HepG2 (cell line): ENCODE measurements at regions not wholly inside any gene's neighbourhood (a gene's known extent, or its start where the extent isn't known, plus 50 kb on each side); places are given as distances from the start of the nearest gene placed in this dataset.

ENCODE experiments used
- ATAC-seq: fragments of 200-7000 bp; cut with Tn5 transposase; 3 replicates; pipeline ENCODE4 v1.9.1; 2020; ENCODE audit warnings: mild to moderate bottlenecking, moderate library complexity
- BruUV-seq: library from RNA; stranded (reverse); fragments of 400-500 nt; replicated peaks from 2 replicates; lab custom pipeline; 2021; lab: Mats Ljungman, UMichigan
- CTCF ChIA-PET: fragments of 300-600 bp; formaldehyde crosslinking; extraction: SDS; loops from one replicate; lab custom pipeline; 2021; ENCODE audit warnings: low total read pairs, inconsistent platforms, low intra/inter-chr PET ratio; lab: Yijun Ruan, JAX
- POLR2A ChIA-PET: fragments of 350-600 bp; sonication (Branson Sonifier 250); formaldehyde crosslinking; loops from one replicate; lab custom pipeline; 2020; ENCODE audit warnings: antibody characterized with exemption, inconsistent platforms; lab: Yijun Ruan, JAX
- DNase-seq: peaks from one replicate; pipeline ENCODE4 v3.0.0-alpha.2; 2015; ENCODE audit warnings: low spot score
- FAIRE-seq: peaks from 3 replicates; lab custom pipeline; 2011; peaks lifted over from hg19 to GRCh38; lab: Jason Lieb, UNC
- H2AFZ ChIP-seq: one replicate; pipeline ENCODE4 v1.6.1; 2011; ENCODE audit warnings: low read length, inconsistent platforms
- H3K27ac ChIP-seq: fragments of 300-600 bp; 3 replicates; pipeline ENCODE4 v1.8.0; 2011; ENCODE audit warnings: mixed run types, mild to moderate bottlenecking, mixed read lengths, low read length, inconsistent platforms; ENCODE audit not compliant: insufficient read depth; ENCODE audit errors: extremely low read length
- H3K27me3 ChIP-seq, 2 experiments: fragments of 200-600 bp in 1 of 2; 2 replicates in 1 of 2; 3 replicates in 1 of 2; pipeline versions ENCODE4 v1.6.0 to v1.8.0; 2011; ENCODE audit warnings: low read length in 2 of 2, mild to moderate bottlenecking in 2 of 2, moderate library complexity in 2 of 2, inconsistent platforms in 1 of 2; ENCODE audit not compliant: insufficient read depth in 2 of 2, control insufficient read depth in 1 of 2
- H3K36me3 ChIP-seq, 2 experiments: fragments of 200-600 bp in 1 of 2; replicated peaks in 1 of 2; 2 replicates in 1 of 2; 3 replicates in 1 of 2; pipeline versions ENCODE4 v1.5.1 to v1.8.0; 2011; ENCODE audit warnings: low read length in 2 of 2, inconsistent platforms in 1 of 2; ENCODE audit not compliant: insufficient read depth in 2 of 2, control insufficient read depth in 1 of 2
- H3K4me1 ChIP-seq: 2 replicates; pipeline ENCODE4 v1.5.1; 2012; ENCODE audit warnings: low read length, inconsistent platforms; ENCODE audit not compliant: insufficient read depth
- H3K4me2 ChIP-seq: 2 replicates; pipeline ENCODE4 v1.6.0; 2011; ENCODE audit warnings: low read depth, low read length, inconsistent platforms
- H3K4me3 ChIP-seq, 3 experiments: fragments of 200-600 bp in 1 of 3; sonication (generic), shearing (Covaris generic) in 1 of 3; replicated peaks in 1 of 3; 2 replicates each; pipeline ENCODE4 v1.5.1; 2011 to 2016; ENCODE audit warnings: low read length in 3 of 3, inconsistent platforms in 2 of 3, low read depth in 2 of 3, mild to moderate bottlenecking in 2 of 3, control low read depth in 1 of 3, mixed read lengths in 1 of 3; ENCODE audit not compliant: insufficient read depth in 1 of 3
- H3K79me2 ChIP-seq: one replicate; pipeline ENCODE4 v1.6.1; 2011; ENCODE audit warnings: low read length, inconsistent platforms; ENCODE audit not compliant: insufficient read depth
- H3K9ac ChIP-seq: 2 replicates; pipeline ENCODE4 v1.6.0; 2011; ENCODE audit warnings: mild to moderate bottlenecking, low read depth, low read length, inconsistent platforms; ENCODE audit not compliant: insufficient read depth
- H3K9me3 ChIP-seq: 2 replicates; pipeline ENCODE4 v1.5.1; 2012; ENCODE audit warnings: mild to moderate bottlenecking, low read length
- H4K20me1 ChIP-seq: 2 replicates; pipeline ENCODE4 v1.6.0; 2011; ENCODE audit warnings: inconsistent platforms, mild to moderate bottlenecking, low read length, moderate library complexity; ENCODE audit not compliant: insufficient read depth
- ARHGAP35 ChIP-seq: sonication (generic); formaldehyde crosslinking; IDR thresholded peaks from 2 replicates; pipeline ENCODE4 v1.9.0; 2022; ENCODE audit warnings: mild to moderate bottlenecking, inconsistent platforms, moderate library complexity, missing genetic modification reagents, borderline replicate concordance
- BCL6 ChIP-seq: IDR thresholded peaks from 2 replicates; pipeline ENCODE4 v1.6.1; 2016; ENCODE audit warnings: missing genetic modification reagents, missing compliant biosample characterization
- ELF3 ChIP-seq: IDR thresholded peaks from 2 replicates; pipeline ENCODE4 v1.6.1; 2016; ENCODE audit warnings: missing genetic modification reagents, missing compliant biosample characterization
- FOSL1 ChIP-seq: sonication (generic); formaldehyde crosslinking; IDR thresholded peaks from 2 replicates; pipeline ENCODE4 v1.9.0; 2021; ENCODE audit warnings: missing genetic modification reagents, borderline replicate concordance
- HBP1 ChIP-seq: IDR thresholded peaks from 2 replicates; pipeline ENCODE4 v1.6.1; 2016; ENCODE audit warnings: low read depth, control low read depth
- HNF1B ChIP-seq: sonication (generic); formaldehyde crosslinking; IDR thresholded peaks from 2 replicates; pipeline ENCODE4 v1.5.1; 2020; ENCODE audit warnings: mild to moderate bottlenecking, moderate library complexity, missing genetic modification reagents
- MTA3 ChIP-seq: sonication (generic); formaldehyde crosslinking; IDR thresholded peaks from 2 replicates; pipeline ENCODE4 v1.4.0; 2020; ENCODE audit warnings: missing genetic modification reagents
- NCOA2 ChIP-seq: sonication (generic); formaldehyde crosslinking; IDR thresholded peaks from 2 replicates; pipeline ENCODE4 v1.8.0; 2022; ENCODE audit warnings: inconsistent platforms
- PTBP1 ChIP-seq: fragments of 200-400 bp; formaldehyde crosslinking; IDR thresholded peaks from 2 replicates; pipeline ENCODE4 v1.6.1; 2018; ENCODE audit warnings: low read length, low read depth; ENCODE audit not compliant: poor library complexity, severe bottlenecking
- REL ChIP-seq: sonication (generic); formaldehyde crosslinking; conservative IDR thresholded peaks from 2 replicates; pipeline ENCODE4 v1.8.0; 2022; ENCODE audit warnings: mild to moderate bottlenecking, missing genetic modification reagents, moderate library complexity
- SAP130 ChIP-seq: IDR thresholded peaks from 2 replicates; pipeline ENCODE4 v1.6.1; 2016; ENCODE audit warnings: low read depth
- SETDB1 ChIP-seq: sonication (generic); formaldehyde crosslinking; IDR thresholded peaks from 2 replicates; pipeline ENCODE4 v1.5.1; 2020; ENCODE audit warnings: missing genetic modification reagents, mild to moderate bottlenecking, borderline replicate concordance
- SIN3A ChIP-seq: IDR thresholded peaks from 2 replicates; pipeline ENCODE4 v1.6.1; 2011; ENCODE audit warnings: low read depth, mild to moderate bottlenecking, control low read depth, low read length, borderline replicate concordance
- SMAD1 ChIP-seq: sonication (generic); formaldehyde crosslinking; IDR thresholded peaks from 2 replicates; pipeline ENCODE4 v1.4.0; 2020; ENCODE audit warnings: missing genetic modification reagents, low read depth, mild to moderate bottlenecking, borderline replicate concordance
- TBX3 ChIP-seq: fragments of 450-650 bp; IDR thresholded peaks from 2 replicates; pipeline ENCODE4 v1.6.1; 2017; ENCODE audit warnings: antibody characterized with exemption, mild to moderate bottlenecking, inconsistent platforms, borderline replicate concordance
- TEAD3 ChIP-seq: optimal IDR thresholded peaks from 2 replicates; pipeline ENCODE3; 2016; ENCODE audit warnings: borderline replicate concordance
- ZNF614 ChIP-seq: IDR thresholded peaks from 2 replicates; pipeline ENCODE4 v1.6.1; 2018; ENCODE audit warnings: missing biosample characterization, missing genetic modification reagents, inconsistent platforms, borderline replicate concordance
- WGBS: methylation state at CpG from one replicate; pipeline ENCODE4 v1.1.6; 2017; ENCODE audit warnings: low lambda C conversion rate; 5-methylcytosine and 5-hydroxymethylcytosine counted together
- in situ Hi-C: cut with HindIII; loops from 2 replicates; pipeline ENCODE4 v1.10.0; 2017; ENCODE audit warnings: low pct_unique_long_range_greater_than_20kb; ENCODE audit not compliant: extremely low pct_ligation_motif_present
- intact Hi-C: fragments of 100-400 bp; cut with micrococcal nuclease; formaldehyde crosslinking; loops from one replicate; pipeline ENCODE4 v1.10.0; 2022; ENCODE audit not compliant: unreplicated experiment
- TF ChIP-seq, protein P1 (sequence below): sonication (generic); formaldehyde crosslinking; IDR thresholded peaks from 2 replicates; pipeline ENCODE4 v1.9.0; 2021; ENCODE audit warnings: missing genetic modification reagents, mild to moderate bottlenecking, borderline replicate concordance
- TF ChIP-seq, protein P2 (sequence below): sonication (generic); formaldehyde crosslinking; IDR thresholded peaks from 2 replicates; pipeline ENCODE4 v1.4.0; 2020; ENCODE audit warnings: mild to moderate bottlenecking, missing genetic modification reagents

GRCh38 chr12:76611533-76611932 is 52.0 kb upstream of the OSBPL8 start:
- H3K4me3 ChIP-seq, result no peak overlapping the region
- no peak for FAIRE-seq
- TF ChIP-seq SAP130 (no peak), TEAD3 (no peak), TBX3 (no peak), REL (CRISPR knock-in tag) (no peak), NCOA2 (CRISPR knock-in tag) (no peak), ZNF614 (no peak), SIN3A (no peak), BCL6 (CRISPR knock-in tag) (no peak), ARHGAP35 (CRISPR knock-in tag) (no peak), ELF3 (CRISPR knock-in tag) (no peak), MTA3 (CRISPR knock-in tag) (no peak), SETDB1 (CRISPR knock-in tag) (no peak), HBP1 (CRISPR knock-in tag) (no peak), PTBP1 (no peak), SMAD1 (CRISPR knock-in tag) (no peak), FOSL1 (no peak), HNF1B (no peak)
- TF ChIP-seq, protein P1, sequence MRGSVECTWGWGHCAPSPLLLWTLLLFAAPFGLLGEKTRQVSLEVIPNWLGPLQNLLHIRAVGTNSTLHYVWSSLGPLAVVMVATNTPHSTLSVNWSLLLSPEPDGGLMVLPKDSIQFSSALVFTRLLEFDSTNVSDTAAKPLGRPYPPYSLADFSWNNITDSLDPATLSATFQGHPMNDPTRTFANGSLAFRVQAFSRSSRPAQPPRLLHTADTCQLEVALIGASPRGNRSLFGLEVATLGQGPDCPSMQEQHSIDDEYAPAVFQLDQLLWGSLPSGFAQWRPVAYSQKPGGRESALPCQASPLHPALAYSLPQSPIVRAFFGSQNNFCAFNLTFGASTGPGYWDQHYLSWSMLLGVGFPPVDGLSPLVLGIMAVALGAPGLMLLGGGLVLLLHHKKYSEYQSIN (CRISPR knock-in tag), result no peak
- TF ChIP-seq, protein P2, sequence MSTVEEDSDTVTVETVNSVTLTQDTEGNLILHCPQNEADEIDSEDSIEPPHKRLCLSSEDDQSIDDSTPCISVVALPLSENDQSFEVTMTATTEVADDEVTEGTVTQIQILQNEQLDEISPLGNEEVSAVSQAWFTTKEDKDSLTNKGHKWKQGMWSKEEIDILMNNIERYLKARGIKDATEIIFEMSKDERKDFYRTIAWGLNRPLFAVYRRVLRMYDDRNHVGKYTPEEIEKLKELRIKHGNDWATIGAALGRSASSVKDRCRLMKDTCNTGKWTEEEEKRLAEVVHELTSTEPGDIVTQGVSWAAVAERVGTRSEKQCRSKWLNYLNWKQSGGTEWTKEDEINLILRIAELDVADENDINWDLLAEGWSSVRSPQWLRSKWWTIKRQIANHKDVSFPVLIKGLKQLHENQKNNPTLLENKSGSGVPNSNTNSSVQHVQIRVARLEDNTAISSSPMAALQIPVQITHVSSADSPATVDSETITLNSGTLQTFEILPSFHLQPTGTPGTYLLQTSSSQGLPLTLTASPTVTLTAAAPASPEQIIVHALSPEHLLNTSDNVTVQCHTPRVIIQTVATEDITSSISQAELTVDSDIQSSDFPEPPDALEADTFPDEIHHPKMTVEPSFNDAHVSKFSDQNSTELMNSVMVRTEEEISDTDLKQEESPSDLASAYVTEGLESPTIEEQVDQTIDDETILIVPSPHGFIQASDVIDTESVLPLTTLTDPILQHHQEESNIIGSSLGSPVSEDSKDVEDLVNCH (CRISPR knock-in tag), result no peak
- TF ChIP-seq, all 625 proteins: peak for 0
- intact Hi-C loops, result no loop called here
- no TSS peak for BruUV-seq
- H2AFZ ChIP-seq, result no peak overlapping the region
- no peak overlapping the region for H3K9ac ChIP-seq
- no peaks in the 10 kb centered on the region for H3K79me2 ChIP-seq
- H3K4me1 ChIP-seq, result no peaks in the 10 kb centered on the region
- DNase-seq (no peak), ATAC-seq (no peak)
- no peak overlapping the region for H3K27ac ChIP-seq
- H3K27me3 ChIP-seq, result no peaks in the 10 kb centered on the region
- in situ Hi-C loops, result loop anchor here (25.0 kb wide), 1 partner anchor 1076 kb away; no protein-coding TSS in a partner anchor
- H3K9me3 ChIP-seq, result no peaks in the 10 kb centered on the region
- CTCF ChIA-PET, result no interaction called here
- no peaks in the 10 kb centered on the region for H4K20me1 ChIP-seq
- POLR2A ChIA-PET, result no interaction called here
- H3K36me3 ChIP-seq, result no peaks in the 10 kb centered on the region
- no peak overlapping the region for H3K4me2 ChIP-seq
- 52% methylated on average over 2 of the region's 2 CpGs for WGBS
